ENCODE measurements at regions not wholly inside any gene's neighbourhood (a gene's known extent, or its start where the extent isn't known, plus 50 kb on each side); places are given as distances from the start of the nearest gene placed in this dataset.

DNA sequence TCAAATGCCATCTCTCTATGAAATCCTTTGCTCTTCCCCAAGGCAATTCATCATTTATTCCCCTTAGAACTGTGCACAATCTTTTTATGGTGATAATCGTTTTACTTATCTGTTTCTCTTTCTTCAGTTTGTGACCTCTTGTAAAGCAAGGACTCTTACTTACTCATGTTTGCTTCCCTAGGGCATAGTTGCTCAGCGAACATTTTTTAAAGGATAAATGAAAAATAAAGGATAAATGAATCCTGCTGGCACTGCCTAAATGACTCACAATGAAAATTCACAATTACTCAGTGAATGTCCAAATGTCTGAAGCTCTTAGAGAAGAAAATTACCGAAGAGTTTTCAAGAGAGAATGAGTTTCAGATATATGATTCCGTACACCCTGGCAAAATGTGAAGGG is 671.7 kb downstream of the CDH11 start:
- no peak for DNase-seq

DNA sequence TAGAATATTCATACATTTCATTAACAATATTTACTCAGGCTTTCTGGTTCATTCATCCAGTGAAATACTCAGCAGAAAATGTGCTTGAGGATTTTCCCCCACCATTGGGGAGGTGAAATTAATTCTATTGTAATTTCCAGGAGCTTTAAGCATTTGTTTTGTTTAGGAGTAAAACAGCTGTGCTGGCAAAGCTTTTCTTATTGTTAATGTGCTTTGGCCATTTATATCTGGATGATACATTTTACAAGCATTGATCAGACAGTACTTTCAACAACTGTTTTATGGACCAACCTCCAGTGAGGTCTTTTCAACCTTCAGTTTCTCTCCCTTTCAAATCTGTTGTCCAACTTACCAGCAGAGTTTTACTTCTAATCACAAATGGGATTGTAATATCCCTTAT is 672.4 kb downstream of the CDH11 start:
- DNase-seq: no peak

DNA sequence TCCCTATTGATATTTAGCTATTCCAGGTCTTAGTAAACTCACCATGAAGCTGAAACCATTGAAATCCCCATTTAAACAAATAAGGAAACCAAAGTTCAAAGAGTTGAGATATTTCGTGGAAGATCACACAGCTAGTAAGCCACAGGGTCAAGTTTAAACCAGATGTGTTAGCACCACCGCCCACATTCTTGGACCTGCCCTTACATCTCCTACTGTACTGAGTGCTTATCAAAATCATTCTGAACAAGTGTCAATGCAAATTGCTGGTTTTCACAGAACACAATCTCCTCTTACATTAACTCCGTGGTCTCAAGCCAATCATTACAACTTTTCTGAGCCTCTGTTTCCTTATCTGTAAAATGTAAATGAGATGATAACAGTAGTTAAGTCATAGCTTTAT is 676.2 kb downstream of the CDH11 start:
- no peak for DNase-seq

DNA sequence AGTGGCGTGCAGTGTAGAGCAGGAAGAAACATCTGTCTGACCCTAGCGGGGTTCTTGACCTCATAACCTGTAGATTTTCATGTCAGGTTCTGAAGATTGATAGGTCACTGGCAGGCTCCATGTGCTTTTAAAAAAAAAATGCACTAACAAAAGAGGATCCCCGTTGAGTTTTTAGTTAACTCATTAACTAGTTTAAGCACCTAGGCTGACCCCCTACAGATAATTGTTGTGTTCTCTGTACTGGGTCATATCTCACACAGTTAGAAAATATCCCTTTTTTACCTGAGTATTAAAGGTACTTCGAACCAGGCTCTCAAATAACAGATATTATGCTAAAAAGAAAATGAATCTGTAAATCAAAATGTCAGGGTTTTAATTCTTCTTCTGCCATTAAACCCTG is 676.6 kb downstream of the CDH11 start:
- no peak for DNase-seq

DNA sequence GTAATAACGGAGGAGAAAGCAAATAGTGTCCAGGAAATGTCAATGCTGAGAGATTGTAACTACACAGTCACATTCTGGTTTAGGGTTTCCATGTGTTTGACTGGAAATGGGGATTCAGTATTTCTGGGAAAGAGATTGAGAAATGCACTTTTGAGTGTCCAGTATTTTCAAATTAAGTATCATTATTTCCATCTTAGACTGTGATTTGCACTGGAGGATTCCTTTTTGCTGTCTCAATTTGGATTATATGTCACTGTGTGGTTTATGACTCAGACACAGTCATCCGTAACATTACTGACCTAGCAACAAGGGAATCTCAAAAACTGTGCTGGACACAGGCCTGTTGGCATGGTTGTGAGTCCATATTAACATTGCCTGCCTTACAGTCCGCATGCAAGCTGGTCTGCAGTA is 681.4 kb downstream of the CDH11 start:
- DNase-seq: no peak

DNA sequence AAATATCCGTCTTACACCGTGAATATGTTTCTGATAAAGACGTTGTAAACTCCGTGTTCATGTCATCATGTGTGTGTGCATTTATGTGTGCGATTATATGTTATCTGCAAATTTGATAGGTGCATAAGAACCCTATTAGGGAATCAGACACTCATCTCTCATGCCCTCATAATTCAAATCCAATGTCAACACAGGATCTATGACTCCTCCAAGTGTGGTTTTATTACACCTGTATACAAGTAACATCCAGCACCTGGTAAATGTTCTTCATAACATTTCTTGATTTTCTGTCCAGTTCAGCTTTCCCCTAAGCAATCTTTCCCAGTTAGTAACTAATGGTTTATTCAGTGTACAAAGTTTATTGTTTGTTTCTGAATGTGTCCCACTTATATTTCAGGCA is 681.9 kb downstream of the CDH11 start:
- DNase-seq: peak; percentile 15

DNA sequence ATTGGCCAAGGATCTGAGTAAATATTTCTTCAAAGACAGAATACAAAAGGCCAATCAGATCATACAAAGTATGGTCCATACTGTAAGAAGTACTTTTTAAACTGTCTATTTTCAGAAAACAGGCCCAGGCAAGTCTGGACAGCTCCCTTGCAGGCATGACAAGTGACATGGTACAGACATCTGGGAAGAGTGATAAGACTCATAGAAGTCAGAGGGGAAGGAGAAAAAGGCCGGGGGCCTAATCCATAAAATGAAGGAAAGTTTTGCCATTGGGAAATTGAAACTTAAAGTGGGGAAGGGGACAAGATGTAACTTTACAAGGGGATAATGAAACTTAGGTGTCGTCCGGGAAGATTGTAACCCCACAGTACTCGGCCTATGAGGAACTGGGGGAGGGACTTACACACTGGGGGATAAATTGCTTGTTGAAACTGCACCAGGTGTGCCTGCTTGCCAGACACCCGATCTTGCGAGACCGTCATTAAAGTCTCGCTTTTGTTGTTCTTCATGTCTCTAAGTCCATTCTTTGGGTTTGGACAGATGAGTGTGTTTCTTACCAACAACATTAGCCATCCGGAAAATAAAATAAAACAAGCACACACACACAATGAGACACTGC is 684.0 kb downstream of the CDH11 start:
- DNase-seq: peak; percentile 70

DNA sequence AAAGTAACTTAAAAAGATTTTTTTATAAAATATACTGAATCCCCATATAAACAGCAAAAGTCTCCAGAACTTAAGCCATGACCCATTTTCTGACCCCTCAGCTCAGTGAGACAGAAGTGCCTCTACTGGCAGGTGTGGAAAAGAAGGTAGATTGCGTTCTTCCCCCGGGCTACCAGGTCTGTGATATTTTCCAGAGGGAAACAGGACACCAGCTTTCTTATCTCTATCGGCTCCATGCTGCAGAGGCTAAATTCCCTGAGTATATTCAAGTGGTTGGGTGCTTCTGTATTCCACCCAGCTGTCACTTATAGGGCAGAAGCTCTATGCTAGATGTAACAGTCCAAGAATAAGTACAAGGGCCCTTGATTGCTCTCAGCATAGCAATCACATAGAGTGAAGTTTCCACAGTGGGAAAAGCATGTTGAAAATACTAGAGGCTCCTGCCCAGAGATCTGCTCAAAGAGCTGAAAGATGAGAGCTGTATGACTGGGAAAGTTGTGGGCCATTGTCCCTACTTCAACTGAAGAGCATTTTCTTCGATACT is 687.3 kb downstream of the CDH11 start:
- DNase-seq: peak; percentile 35

DNA sequence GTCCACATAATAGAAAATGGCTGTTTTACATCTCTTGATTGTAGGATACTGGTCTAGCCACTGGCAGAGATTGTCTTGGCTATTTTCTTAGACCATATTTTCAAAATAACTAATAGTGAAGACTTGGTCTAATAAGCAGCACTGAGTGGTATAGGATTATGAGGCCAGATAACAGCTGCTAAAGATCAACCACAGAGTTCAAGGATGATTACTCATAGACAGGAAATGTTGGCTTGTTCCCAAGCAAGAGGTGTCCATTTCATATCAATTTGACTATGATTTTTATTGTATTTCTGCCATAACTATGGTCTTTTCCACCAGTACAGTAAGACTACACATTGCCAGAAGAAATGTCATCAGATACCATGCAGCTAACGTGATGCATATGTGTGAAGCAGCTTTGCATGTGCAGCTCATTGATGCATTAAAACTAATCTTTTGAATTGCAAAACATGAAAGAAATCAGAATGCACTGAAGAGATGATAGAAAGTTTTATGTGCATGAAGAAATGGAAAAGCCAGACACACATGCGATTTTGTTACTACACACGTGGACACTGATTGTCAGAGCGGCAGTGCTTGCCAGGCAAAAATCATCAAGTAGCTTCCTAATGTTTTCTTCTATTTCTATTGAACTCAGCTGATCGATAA is 693.3 kb downstream of the CDH11 start:
- no peak for DNase-seq

DNA sequence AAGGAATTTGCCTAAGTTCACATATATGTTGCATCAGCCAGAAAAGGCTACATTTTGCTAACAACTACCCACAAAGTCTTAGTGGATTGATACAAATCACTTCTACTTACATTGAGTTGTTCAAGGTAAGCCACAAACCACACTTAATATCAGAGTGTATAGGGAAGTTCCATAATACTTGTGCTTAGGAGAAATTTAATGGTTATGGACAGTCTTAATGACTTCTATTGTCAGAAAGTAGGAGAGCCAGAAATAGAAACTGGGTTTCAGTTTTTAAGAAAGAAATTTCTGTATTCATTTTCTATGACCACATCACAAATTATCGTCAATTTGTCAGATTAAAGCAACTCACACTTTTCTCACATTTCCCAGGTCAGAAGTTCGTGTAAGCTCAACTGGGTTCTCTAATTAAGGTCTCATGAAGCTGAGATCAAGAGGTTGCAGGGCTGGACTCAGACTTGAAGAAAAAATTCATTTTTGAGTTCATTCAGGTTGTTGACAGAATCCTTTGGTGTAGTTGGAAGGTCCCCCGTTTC is 695.7 kb downstream of the CDH11 start:
- DNase-seq: no peak

DNA sequence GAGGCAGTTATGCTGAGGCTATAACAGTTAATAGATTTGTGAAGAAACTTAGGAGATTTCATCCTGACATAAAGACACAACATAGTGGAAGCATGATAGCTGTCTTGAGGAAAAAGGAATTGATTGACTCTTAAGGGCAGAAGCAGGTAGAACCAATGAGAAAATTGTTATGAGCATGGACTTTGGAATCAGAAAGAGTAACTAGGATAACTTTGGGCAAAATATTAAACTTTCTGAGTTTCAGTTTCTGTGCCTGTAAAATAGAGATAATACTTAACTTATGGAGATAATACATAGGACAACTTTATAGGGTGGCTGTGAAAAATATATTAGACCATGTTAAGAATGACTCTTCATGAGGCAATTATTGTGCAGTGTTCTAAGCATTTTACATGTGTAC is 696.5 kb downstream of the CDH11 start:
- no peak for DNase-seq

DNA sequence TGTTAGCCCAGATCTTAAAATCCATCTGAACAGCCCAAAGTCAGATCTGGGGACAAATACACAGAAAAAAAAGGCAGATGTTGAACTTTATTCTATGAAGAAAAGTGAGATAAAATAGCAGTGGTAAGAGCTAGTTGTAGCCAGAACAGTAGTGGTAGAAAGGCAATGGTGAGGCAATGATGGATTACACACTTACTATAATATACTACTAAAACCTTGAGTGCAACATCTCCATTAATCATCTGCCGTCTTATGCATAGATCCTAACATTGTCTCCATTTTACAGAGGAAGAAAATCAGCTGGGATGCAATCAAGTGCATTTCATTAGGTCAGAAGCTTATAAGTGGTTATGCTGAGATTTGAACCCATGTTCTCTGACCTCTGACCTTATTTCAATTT is 699.6 kb downstream of the CDH11 start:
- no peak for DNase-seq

DNA sequence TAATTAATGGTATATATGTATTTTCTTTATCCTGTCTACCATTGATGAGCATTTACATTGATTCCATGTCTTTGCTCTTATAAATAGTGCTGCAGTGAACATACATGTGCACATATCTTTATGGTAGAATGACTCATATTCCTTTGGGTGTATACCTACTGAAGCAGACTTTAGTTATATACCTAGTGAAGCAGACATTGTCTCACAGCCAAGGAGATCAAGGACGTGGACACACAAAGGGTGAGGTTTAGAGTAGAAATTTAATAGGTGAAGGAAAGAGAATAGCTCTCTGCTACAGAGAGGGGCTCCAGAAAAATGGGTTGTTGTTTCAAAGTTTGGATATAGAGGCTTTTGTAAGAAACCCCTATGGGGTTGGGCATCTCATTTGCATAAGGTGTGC is 700.3 kb downstream of the CDH11 start:
- DNase-seq: no peak

DNA sequence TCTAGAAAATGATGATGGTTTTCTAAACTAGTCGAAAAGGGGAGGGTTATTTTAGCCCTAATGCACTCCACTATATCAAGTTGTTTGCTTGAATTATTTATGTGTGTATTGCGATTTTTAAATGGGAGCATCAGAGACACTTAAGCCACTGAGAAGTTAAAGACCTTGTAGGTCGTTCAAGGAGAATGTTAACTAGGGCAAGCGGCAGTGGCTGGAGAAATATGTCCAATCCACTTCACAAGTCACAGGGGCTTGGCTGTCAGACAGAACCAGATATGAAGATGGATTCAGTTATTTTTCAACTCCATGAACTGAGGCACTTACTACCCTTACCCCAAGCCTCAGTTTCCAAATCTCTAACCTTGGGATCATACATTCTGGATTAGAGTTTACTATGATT is 702.0 kb downstream of the CDH11 start:
- no peak for DNase-seq

DNA sequence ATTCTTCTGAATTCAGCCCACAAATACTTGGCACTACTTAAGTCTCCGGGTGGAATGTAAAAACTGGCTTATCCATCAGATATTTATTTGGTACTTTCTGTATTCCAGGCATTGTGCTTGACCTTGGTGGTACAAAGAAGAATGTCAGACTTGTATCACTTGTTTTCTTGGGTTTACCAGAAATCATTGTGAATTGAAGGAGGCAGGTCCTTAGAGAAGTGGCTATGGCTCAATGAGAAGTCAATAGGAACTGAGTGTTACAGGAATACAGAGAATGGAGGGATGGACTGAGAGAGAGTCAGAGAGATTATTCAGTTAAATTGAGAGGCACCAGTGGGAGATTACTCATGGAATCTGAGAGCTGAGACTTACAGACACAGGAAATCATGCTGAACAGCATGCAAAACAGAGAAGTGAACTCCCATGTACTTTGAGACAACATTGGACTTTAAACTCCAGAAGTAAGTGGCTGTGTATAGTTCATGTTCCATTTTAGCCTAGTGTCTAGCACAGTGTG is 704.1 kb downstream of the CDH11 start:
- no peak for DNase-seq

DNA sequence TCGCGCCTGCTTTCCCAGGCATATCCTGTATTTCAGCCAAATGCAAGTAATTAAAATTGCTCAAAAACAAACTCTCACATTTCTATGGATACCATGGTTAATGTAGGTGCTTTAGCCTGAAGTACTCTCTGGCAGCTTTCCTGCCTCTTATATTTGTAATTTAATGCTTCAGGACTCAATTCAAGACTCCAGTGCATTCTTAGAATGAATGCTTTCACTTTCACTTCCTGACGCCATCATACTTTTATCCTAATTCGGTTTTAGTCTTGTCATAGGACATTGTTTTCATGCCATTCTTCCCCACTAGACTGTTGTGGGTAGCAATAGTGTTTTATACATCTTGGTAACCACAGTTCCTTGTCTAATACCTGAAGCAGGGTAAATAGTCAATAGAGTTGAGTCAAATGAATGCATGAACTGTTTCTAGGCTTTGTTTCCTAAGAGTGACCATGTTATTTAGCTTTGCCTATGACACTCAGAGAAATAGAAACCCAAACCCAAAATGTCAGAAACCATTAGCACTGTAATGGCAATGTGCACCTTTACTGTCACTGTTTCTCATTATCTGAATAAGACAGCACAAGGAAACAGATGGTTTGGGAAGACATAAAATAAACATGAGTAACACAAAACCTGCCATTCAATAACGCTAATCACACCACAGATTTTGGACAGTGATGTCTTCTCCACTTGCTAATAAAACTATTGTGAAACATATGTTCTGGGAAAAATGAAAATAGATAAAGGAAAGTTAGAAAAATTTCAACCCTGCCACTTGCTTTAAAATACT is 705.5 kb downstream of the CDH11 start:
- no peak for DNase-seq

DNA sequence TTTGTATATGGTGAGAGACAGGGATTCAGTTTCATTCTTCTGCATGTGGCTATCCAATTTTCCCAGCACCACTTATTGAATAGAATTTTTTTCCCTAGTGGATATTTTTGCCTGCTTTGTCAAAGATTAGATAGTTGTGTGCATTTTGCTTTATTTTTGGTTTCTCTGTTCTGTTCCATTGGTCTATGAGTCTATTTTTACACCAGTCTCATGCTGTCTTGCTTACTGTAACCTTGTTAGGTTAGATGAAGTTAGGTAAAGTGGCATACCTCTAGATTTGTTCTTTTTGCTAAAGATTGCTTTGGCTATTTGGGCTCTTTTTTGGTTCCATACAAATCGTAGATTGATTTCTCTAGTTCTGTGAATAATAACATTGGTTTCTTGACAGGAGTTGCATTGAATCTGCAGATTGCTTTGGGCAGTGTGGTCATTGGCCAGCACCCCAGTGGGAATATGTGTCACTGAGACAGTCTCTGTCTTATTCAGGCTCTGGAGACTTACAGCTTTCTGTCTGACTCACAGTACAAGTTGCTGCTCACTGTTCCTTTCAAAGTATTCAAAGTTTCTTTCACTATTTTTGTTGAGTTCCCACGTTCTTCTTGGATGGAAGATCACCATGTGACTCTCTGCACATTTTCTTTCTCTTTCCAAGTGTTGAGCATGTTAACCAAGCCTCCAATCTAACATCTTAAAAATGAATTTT is 709.1 kb downstream of the CDH11 start:
- DNase-seq: no peak

DNA sequence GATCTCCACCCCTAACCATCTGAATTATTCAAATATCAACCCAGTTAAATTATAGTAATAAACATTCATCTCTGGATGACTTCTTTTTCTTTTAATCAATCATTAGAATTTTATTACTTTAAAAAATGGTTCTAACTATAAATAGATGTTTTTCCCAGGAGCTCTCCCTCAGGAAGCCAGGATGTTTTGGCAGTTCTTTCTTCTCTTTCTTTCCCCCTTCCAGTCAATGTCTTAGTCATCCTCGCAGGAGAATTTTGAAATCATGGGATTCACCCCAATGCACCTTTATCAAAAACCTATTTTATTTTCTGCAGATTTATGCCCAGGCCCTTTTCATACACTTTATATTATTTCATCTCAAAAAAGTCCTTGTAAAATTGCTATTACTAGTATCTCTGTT is 711.6 kb downstream of the CDH11 start:
- DNase-seq: no peak

DNA sequence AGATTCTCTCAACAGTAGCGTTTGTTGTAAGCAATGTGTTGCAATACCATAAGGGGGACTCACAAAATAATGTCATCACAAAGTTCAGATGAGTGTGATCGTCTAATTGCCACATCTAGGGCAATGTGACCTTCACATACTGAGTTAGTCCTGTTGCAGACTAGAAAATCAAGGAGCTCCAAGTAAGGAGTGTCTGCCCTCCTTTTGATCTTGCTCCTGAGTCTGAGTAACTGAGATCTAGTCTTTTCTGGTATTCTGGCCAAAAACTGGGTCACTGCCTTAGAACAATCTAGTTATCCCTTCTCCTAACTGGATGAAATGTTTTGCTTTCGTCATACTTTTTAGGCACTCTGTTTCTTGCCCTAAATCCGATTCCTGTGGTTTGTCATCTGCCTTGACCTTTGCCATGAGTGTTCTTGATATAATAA is 712.1 kb downstream of the CDH11 start:
- DNase-seq: no peak

DNA sequence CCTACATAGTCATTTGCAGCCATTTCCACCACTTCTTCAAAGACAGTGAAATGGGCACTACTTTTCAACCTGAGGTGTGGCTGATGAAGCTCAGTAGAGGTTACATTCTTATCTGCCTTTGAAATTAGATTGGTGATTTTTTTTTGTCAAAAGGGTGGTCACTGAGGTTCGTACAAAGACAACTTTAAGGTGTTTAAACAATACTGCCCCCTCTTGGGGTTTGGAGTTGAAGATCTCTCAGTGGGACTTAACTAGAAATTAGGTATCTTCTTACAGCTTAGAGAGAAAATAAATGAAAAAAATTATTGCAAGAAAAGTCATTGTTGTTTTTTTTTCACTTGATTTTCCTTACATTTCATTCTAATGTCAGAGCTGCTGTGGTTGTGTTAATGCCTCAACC is 713.2 kb downstream of the CDH11 start:
- no peak for DNase-seq

DNA sequence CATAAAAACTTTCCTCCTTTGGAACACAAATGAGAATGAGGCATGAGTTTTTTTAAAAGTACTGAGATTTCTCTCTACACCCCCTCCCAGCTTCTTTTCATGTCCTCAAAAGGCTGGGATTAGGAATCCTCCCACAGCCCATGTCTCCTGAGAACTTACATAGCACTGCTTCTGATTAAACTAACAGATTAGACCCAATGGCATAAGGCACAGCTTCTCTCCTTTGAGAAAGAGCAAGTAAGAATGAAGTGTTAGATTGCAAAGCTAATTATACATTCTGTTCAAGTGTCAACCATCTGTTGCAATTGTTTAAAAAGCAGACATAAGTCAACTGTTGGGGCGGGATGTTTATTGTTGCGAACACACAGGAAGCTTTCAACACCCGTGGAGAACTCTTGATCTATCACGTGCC is 715.1 kb downstream of the CDH11 start:
- DNase-seq: no peak

DNA sequence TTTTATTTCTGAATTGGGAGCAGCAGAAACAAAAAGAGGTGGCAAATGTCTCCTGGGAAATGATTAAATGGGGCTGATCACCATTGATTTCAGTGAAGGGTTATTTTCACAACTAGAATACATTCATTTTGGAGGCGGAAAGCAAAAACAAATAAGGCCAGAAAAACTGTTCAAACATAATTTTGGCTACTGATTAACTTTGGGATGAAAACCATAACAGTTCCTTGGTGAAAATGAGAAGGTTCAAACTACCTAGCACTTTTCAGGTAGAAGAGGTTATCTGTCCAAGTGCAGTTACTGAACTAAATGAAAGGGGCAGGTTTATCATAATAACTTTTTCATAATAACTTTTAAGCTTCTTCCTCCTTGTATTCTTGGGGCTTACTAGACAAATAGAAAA is 718.5 kb downstream of the CDH11 start:
- no peak for DNase-seq

DNA sequence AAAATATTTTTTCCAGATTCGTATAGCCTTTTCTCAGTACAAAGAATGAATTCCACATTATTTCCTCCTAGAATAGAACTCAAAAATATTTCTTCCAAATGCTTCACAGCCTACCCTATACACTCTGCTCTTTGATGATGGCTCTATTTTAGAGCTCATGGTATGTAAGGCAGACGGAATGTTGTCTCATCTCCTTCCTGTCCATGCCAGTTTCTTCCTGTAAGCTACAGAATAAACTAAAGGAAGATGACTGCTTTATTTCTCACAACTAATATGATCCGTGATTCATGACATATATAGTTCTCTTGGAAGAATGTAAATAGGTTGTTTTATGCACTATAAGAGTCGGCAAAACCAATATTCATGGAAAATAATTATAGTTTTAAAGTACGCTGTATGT is 723.1 kb downstream of the CDH11 start:
- no peak for DNase-seq

Data from NCI-H510A treated with DMSO at 0.1 percent for 48 hours (cell line).